ENCODE measurements at regions not wholly inside any gene's neighbourhood (a gene's known extent, or its start where the extent isn't known, plus 50 kb on each side); places are given as distances from the start of the nearest gene placed in this dataset.

DNA sequence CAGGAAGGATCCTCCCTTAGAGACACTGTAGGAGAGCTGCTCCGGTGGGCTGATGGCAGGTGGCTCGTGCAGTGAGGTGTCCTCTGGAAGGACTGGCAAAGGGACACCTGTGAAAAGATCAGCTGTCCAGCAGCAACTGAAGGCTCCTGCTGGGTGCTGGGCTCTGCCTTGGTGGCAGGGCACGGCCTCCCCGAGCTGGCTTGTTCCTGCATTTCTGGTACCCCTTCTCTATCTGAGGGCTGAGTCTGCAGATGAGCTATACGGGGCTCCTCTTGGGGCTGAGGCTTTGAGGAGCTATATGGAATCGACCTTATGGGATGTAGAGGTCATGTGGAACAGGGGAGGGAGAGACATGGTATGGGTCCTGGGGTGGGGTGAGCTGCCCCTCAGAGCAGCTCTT, 875.8 kb downstream of the BRD1 start:
- DNase-seq: peak; percentile 20
- Histone ChIP-seq H3K27me3 (ENCODE audit: control insufficient read depth, insufficient read depth, low read length) (no peaks in the 10 kb centered on the region), H3K36me3 (replicated peaks; ENCODE audit: control insufficient read depth, insufficient read depth, low read length) (no peaks in the 10 kb centered on the region), H3K4me3 (ENCODE audit: insufficient read depth, low read depth, low read length) (no peak overlapping the region)

DNA sequence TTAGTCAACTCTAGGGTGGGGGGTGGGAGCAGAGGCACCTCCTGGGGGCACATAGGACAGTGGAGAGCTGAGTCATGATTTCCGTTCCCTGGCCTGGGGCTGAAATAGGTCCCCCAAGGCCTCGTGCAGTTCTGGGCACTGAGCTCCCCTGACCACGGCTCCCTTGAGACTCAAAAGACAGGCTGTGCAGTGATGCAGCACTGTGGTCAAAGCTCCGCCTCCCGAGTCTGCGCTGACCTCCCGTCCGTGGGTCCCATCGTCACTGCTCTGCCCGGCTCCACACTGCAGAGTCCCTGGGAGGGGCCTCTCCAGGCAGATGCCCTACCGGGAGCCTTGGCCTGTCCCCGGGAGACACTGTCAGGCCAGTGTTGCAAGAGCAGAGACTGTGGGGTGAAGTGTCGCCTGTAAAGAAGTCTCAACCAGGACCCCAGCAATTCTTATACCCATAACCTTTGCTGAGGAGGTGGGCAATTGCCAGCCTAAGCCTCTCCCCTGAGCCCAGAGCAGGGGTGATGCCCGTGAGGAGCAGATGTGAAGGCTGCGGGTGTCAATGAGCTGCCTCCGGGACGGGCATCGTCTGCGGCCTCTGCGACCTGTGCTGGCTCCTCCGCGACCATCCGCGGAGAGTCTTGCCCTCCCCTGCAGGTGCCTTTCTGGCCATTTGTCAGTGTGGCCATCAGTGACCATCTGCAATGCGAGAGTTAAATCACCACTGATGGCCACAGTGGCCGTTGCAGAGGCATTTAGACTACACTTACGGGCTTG, 877.3 kb downstream of the BRD1 start:
- H3K27me3 ChIP-seq (ENCODE audit: control insufficient read depth, insufficient read depth, low read length): no peaks in the 10 kb centered on the region
- H3K4me3 ChIP-seq (ENCODE audit: insufficient read depth, low read depth, low read length): no peak overlapping the region
- no peaks in the 10 kb centered on the region for H3K36me3 ChIP-seq (replicated peaks; ENCODE audit: control insufficient read depth, insufficient read depth, low read length)
- peak; percentile 48 for DNase-seq

DNA sequence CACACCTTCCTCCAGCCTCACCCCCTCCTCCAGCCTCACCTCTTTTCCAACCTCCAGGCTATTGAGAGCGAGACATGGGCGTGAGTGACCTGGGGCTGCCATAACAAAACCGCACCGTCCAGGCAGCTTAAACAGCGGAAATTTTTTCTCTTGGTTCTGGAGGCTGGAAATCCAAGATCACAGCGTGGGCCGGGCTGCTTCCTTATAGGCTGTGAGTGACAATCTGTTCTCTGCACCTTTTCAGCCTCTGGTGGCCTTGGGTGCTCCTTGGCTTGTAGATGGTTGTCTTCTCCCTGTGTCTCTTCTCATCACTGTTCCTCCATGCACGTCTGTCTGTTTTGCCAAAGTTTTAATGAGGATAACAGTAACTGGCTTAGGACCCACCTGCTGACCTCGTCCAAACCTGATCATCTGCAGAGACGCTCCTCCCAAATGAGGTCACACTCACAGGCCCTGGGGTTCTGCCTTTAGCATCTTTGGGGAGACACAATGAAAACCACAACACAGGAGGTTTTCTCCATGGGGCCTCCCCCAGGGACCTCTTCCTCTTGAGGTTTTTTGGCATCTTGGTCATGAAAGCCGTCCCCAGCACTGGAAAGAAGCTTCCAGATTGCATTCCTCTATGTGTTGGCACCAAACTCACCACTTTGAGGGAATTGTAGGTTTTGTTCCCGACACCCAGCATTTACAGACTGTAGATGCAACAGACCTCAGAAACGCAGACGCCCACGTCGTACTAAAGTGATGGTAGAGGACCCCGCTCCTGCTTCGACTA, 878.1 kb downstream of the BRD1 start:
- peak; percentile 16 for DNase-seq
- no peak overlapping the region for H3K4me3 ChIP-seq (ENCODE audit: insufficient read depth, low read depth, low read length)

DNA sequence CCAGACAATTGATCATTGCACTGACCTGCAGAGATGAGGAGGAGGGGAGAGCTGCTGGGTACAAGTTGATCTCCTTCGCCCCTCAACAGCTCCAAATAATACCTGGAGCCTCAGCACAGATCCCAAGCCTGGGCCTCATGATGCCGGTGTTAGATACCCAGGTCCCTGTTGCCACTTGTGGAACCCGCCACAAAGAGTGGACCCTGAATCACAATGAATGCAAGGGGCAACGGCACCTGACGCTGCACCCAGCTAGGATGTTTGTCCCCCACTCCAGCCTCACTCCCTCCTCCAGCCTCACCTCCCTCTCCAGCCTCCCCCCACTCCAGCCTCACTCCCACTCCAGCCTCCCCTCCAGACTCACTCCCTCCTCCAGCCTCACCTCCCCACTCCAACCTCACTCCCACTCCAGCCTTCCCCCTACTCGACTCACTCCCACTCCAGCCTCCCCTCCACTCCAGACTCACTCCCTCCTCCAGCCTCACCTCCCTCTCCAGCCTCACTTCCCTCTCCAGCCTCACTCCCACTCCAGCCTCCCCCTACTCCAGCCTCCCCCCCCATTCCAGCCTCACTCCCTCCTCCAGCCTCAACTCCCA, 879.0 kb downstream of the BRD1 start:
- Histone ChIP-seq H3K27me3 (ENCODE audit: control insufficient read depth, insufficient read depth, low read length) (no peaks in the 10 kb centered on the region), H3K4me3 (ENCODE audit: insufficient read depth, low read depth, low read length) (no peak overlapping the region), H3K36me3 (replicated peaks; ENCODE audit: control insufficient read depth, insufficient read depth, low read length) (no peaks in the 10 kb centered on the region)
- DNase-seq: peak; percentile 15

More for the DNA sequence above, 878.1 kb downstream of the BRD1 start:
- Histone ChIP-seq H3K27me3 (ENCODE audit: control insufficient read depth, insufficient read depth, low read length) (no peaks in the 10 kb centered on the region), H3K36me3 (replicated peaks; ENCODE audit: control insufficient read depth, insufficient read depth, low read length) (no peaks in the 10 kb centered on the region)

DNA sequence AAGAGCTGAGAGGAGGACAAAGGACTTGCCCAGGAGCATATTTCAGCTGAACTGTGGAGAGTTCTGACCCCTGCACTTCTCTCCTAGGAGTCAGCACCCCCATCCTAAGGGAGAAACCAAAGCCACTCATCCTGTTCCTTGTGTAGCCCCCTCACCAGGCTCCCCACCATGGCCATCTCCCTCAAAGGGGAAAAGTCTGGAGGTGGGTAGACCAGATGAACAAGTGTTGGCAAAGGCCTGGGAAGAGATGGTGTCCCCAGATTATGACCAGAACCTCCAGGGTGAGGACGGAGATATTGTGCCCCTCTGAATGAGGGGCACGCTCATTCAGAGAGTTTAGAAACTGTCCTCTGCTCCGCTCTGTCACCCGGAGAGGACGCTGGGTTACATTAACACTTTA, 880.0 kb downstream of the BRD1 start:
- peak; percentile 15 for DNase-seq
- Histone ChIP-seq H3K4me3 (ENCODE audit: insufficient read depth, low read depth, low read length) (no peak overlapping the region), H3K36me3 (replicated peaks; ENCODE audit: control insufficient read depth, insufficient read depth, low read length) (no peaks in the 10 kb centered on the region), H3K27me3 (ENCODE audit: control insufficient read depth, insufficient read depth, low read length) (no peaks in the 10 kb centered on the region)

DNA sequence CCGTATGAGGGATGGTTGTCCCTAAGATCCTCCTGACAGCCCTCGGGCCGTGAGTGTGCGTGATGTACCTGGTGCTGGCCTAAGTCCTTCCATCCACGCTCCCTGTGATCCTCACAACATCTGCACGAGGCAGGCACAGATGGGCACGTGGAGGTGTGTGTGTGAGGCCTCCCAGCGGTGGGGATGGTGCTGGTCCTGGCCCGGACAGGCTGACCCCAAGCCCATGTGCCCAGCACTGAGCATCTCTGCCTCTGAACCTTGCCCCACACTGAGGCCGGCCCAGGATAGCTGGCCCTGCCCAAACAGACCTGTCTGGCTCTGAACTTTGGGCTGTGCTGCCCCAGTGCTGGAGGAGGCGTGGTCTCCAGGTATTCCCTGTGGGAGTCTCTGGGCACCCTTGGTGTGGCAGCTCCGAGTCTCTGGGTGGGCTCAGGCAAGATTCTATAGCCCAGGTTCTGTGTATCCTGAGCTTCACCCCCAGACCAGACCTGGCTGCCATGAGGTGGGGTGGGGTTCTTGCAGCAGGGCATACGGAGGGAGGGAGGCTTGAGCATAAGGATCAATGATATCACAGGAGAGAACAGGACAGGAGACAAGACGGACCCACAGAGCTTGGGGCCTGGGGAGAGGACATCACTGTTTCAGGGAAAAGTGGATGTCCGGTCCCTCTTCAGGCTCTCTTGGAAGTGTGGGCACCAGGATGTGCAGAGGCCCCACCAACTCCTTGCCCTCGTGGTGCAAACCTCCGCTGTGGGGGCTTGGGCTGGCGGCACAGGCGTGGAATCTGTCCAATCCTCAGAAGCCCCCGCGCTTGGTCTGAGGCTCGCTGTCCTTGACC, 881.8 kb downstream of the BRD1 start:
- H3K27me3 ChIP-seq (ENCODE audit: control insufficient read depth, insufficient read depth, low read length): no peaks in the 10 kb centered on the region
- H3K36me3 ChIP-seq (replicated peaks; ENCODE audit: control insufficient read depth, insufficient read depth, low read length): no peaks in the 10 kb centered on the region
- DNase-seq: no peak
- H3K4me3 ChIP-seq (ENCODE audit: insufficient read depth, low read depth, low read length): no peak overlapping the region

DNA sequence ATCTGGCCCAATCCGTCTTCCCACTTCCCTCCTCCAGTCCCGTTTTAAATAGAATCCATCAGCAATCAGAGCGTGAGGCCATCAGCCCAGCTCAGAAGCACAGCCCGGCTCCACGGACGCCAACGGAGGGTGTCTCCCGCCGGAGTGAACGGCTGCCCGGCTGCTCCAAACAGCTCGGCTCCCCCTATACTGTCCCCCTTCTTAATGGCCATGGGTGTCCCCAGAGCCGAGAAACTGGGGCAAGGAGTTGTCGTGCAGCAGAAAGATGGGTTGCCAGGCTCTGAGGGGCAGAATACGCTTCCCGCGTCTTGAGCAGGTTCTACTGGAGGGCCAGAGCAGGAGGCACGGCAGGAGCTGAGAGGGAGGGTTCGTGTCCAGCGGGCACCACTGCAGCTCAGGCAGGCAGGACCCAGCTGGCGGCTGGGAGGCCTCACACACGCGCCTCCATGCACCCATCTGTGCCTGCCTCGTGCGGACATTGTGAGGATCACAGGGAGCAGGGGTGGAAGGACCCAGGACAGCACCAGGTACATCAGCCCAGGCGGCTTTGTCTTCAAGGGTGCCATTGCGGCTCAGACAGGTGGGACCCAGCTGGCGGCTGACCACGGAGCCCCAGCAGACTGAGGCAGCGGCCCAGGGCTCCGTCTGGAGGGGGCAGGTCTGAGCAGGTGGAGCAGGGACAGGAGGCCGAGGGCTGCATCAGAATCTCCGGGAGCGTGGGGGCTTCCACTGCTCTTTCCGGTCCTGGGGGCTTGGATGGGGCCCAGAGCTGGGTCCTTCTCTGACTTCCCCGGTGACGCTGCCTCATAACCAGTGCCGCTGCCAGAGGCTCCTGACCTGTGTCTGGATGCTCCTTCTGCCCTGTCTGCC, 882.7 kb downstream of the BRD1 start:
- H3K36me3 ChIP-seq (replicated peaks; ENCODE audit: control insufficient read depth, insufficient read depth, low read length): no peaks in the 10 kb centered on the region
- DNase-seq: peak; percentile 53
- H3K4me3 ChIP-seq (ENCODE audit: insufficient read depth, low read depth, low read length): no peak overlapping the region
- H3K27me3 ChIP-seq (ENCODE audit: control insufficient read depth, insufficient read depth, low read length): no peaks in the 10 kb centered on the region

DNA sequence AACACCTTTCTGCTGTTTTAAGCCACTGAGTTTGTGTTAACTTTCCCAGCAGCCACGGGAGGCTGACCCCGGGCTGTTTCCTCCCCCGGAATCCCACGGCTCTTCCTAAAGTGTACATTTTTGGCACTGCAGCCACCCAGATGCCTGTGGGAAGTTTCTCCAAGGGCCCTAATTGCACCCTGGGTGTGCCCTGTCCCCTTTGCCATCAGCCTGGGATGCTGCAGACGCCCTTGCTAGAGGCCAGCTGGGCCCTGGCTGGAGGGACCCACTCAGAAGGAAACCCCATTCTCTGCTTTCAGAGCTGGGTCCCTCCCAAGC, 883.3 kb downstream of the BRD1 start:
- Histone ChIP-seq H3K36me3 (replicated peaks; ENCODE audit: control insufficient read depth, insufficient read depth, low read length) (no peaks in the 10 kb centered on the region), H3K27me3 (ENCODE audit: control insufficient read depth, insufficient read depth, low read length) (no peaks in the 10 kb centered on the region), H3K4me3 (ENCODE audit: insufficient read depth, low read depth, low read length) (no peak overlapping the region)
- DNase-seq: peak; percentile 37

DNA sequence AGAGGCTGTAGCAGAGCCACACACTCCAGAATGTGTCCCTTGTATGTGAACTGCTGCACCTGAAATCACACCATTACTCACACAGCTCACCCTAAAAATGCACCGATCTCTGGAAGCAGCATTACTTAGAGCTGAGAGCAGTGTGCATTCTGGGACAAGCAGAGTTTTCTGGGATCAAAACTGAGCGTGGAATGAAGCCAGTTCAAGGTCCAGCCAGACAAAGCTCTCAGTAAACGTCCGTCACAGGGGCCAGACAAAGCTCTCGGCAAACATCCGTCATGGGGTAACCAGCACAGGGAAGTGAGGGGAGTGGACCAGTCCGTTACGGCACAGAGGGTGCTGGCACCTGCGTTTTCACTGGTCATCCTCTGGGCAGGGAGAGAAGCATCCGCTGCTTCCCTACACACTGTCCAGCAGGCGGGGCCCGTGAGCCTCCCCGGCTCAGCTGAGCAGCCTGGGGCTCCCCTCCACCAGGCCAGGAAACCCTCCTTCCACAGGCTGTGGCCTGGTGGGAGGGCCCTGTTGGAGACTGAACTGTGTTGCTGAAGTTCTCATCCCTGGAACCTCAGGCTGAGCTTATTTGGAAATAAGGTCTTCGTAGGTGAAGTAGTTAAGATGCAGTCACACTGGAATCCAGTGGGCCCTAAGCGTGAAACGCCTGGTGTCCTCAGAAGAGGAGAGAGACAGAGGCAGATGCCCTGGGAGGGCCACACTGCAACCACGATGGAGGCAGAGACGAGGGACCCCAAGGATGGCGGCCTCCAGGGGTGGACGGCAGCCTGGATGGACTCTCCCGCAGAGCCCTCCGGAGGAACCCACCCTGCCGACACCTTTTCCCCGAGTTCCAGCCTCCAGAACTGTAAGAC, 883.9 kb downstream of the BRD1 start:
- no peaks in the 10 kb centered on the region for H3K36me3 ChIP-seq (replicated peaks; ENCODE audit: control insufficient read depth, insufficient read depth, low read length)
- H3K4me3 ChIP-seq (ENCODE audit: insufficient read depth, low read depth, low read length): no peak overlapping the region
- DNase-seq: peak; percentile 94
- H3K27me3 ChIP-seq (ENCODE audit: control insufficient read depth, insufficient read depth, low read length): no peaks in the 10 kb centered on the region

DNA sequence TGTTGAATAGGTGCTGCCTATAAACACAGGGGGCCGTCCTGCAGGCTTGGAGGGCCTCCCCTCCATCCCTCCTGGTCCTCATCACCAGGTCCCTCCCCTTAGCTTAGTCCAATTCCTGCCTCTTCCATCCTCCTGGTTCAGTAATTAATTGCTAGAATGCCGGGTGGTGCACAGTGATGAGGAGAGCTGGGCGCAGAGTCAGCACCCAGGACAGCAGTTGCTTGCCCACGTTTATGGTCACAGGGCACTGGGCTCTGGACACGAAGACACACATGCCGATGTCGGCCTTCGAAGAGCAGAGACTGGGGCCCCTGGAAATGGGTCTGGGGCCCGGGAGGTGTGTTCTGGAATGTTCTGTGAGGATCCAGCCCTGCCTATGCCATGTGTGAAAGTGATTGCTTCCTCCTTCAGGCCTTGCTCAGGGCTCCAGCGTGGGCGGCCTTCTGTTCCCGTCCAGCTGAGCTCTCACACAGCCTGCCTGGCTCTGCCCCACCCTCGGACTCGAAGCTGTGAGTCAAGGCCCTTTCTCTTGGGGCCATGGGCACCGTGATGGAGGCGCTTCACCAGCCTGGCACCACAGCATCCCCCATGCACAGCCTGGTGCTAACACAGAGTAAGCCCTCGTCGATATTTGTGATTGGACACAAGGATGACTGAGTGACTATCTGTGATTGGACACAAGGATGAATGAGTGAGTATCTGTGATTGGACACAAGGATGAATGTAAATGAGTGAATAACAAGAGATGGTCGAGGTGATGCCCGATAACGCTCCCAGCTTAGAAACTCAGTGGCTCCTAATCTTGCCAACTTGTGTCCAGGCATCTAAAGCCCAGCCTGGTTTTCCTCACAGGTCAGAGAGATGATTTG, 884.7 kb downstream of the BRD1 start:
- peak; percentile 16 for DNase-seq
- H3K4me3 ChIP-seq (ENCODE audit: insufficient read depth, low read depth, low read length): no peak overlapping the region
- H3K27me3 ChIP-seq (ENCODE audit: control insufficient read depth, insufficient read depth, low read length): no peaks in the 10 kb centered on the region
- H3K36me3 ChIP-seq (replicated peaks; ENCODE audit: control insufficient read depth, insufficient read depth, low read length): no peaks in the 10 kb centered on the region

DNA sequence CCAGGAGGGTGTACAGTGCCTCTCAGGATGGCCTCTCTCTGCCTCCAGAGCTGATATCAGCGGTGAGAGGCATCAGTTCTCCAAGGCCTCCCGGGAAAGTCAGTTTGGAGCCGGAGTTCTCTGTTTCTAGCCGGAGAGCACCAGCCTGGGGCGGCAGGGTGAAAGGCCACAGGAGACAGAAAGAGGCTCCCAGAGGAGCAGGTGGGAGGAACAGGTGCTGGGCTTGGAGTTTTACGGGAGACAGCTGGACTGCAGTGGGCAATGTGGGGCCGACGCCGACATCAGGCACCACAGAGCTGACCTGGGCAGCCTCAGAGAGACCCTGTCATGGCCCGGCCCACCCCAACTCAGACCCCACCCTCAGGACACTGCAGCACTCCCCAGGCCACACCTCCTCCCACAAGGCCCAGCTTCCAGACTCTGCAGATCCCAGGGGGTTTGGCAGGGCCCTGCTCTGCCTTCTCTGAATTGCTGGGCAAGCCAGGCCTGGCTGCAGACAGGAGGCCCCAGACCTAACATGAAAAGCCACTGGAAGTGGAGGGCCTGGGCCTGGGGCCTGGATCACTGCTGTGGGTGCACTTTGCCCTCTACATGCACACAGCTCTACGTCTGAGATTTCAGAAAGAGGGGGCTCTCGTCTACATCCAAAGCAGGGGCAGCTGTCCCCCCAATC, 885.6 kb downstream of the BRD1 start:
- H3K4me3 ChIP-seq (ENCODE audit: insufficient read depth, low read depth, low read length): no peak overlapping the region
- no peaks in the 10 kb centered on the region for H3K36me3 ChIP-seq (replicated peaks; ENCODE audit: control insufficient read depth, insufficient read depth, low read length)
- peak; percentile 31 for DNase-seq
- no peaks in the 10 kb centered on the region for H3K27me3 ChIP-seq (ENCODE audit: control insufficient read depth, insufficient read depth, low read length)

All from H7 (cell line).